ENCODE measurements at regions not wholly inside any gene's neighbourhood (a gene's known extent, or its start where the extent isn't known, plus 50 kb on each side); places are given as distances from the start of the nearest gene placed in this dataset.
A peak's percentile ranks its signal among the peaks of the same experiment; 100 is the strongest.

GRCh38 chr15:34657469-34658127 is 74.1 kb upstream of the GOLGA8B start:
- no peak for TF ChIP-seq GATA2 (IDR thresholded peaks at IDR 0.05; ENCODE audit: low read depth, low read length)

GRCh38 chr15:34656005-34656796 is 72.8 kb upstream of the GOLGA8B start:
- TF ChIP-seq GATA2 (IDR thresholded peaks at IDR 0.05; ENCODE audit: low read depth, low read length) (no peak), GATA3 (IDR thresholded peaks at IDR 0.05; ENCODE audit: low read depth, low read length) (no peak)

GRCh38 chr15:34655326-34655725 is 71.9 kb upstream of the GOLGA8B start:
- TF ChIP-seq GATA2 (IDR thresholded peaks at IDR 0.05; ENCODE audit: low read depth, low read length) (no peak), GATA3 (IDR thresholded peaks at IDR 0.05; ENCODE audit: low read depth, low read length) (no peak)

DNA sequence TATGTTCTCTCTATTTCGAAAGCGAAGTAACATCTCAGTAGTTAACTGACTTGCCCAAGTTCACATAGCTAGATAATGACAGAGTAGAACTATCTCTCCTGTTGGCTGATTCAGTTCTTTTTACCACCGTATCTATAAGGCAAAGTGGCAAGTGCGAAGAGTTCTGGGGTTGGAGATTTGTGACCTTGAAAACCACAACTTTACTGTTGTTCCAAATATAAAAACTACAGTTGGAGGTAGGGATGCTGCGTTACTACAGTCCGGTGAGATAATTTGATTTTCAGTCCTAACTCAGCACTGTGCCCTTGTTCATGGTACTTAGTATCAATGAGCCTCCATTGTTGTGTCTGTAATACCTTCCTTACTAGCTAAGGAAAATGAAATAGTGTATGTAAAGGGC is 71.2 kb upstream of the GOLGA8B start:
- TF ChIP-seq GATA2 (IDR thresholded peaks at IDR 0.05; ENCODE audit: low read depth, low read length): no peak
- TF ChIP-seq GATA3 (IDR thresholded peaks at IDR 0.05; ENCODE audit: low read depth, low read length): no peak

GRCh38 chr15:34653992-34654391 is 70.5 kb upstream of the GOLGA8B start:
- TF ChIP-seq GATA3 (IDR thresholded peaks at IDR 0.05; ENCODE audit: low read depth, low read length) (no peak), GATA2 (IDR thresholded peaks at IDR 0.05; ENCODE audit: low read depth, low read length) (no peak)

GRCh38 chr15:34652726-34653033 is 69.2 kb upstream of the GOLGA8B start:
- TF ChIP-seq GATA3 (IDR thresholded peaks at IDR 0.05; ENCODE audit: low read depth, low read length) (no peak), GATA2 (IDR thresholded peaks at IDR 0.05; ENCODE audit: low read depth, low read length) (no peak)

DNA sequence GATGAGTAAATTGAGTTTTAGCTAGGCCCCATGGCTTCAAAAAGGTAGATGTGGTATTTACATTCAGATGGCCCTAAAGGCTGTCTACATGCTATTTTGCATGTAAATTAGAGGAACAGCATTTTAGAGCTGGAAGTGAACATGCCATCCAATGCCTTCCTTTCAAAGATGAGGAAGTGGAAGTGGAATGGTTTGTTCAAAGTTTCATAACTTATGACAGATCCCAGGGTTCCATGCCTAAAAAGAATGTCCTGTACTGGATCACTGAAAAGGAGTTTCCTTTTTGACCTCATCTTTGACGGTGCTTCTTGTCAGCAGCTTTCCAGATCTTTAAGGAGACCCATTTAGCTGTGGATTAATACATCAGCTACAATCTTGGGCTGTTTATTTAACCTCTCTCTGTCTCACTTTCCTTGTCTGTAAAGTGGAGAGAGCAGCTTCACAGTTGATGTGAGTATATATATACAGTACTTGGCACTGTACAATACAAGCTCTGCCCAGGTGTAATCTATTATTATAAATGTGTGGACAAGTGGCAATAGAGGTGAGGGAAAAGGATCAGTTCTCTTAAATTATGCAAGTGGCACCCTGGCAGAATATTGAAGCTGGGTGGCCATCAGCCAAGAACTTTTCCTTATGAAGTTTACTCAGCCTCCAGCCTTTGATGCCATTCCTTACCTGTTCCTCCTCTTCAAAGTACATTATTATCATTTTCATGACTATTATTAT is 68.7 kb upstream of the GOLGA8B start:
- no peak for TF ChIP-seq GATA3 (IDR thresholded peaks at IDR 0.05; ENCODE audit: low read depth, low read length)
- TF ChIP-seq GATA2 (IDR thresholded peaks at IDR 0.05; ENCODE audit: low read depth, low read length): no peak

GRCh38 chr15:34650177-34650576 is 66.7 kb upstream of the GOLGA8B start:
- TF ChIP-seq GATA3 (IDR thresholded peaks at IDR 0.05; ENCODE audit: low read depth, low read length): no peak
- no peak for TF ChIP-seq GATA2 (IDR thresholded peaks at IDR 0.05; ENCODE audit: low read depth, low read length)

- TF ChIP-seq GATA2 (IDR thresholded peaks at IDR 0.05; ENCODE audit: low read depth, low read length): no peak
- no peak for TF ChIP-seq GATA3 (IDR thresholded peaks at IDR 0.05; ENCODE audit: low read depth, low read length)
These were observed 64.8 kb upstream of the GOLGA8B start for GRCh38 chr15:34648294-34648631.

- no peak for TF ChIP-seq GATA3 (IDR thresholded peaks at IDR 0.05; ENCODE audit: low read depth, low read length)
- TF ChIP-seq GATA2 (IDR thresholded peaks at IDR 0.05; ENCODE audit: low read depth, low read length): no peak
These were observed 64.3 kb upstream of the GOLGA8B start for GRCh38 chr15:34647569-34648293.

- TF ChIP-seq GATA2 (IDR thresholded peaks at IDR 0.05; ENCODE audit: low read depth, low read length) (no peak), GATA3 (IDR thresholded peaks at IDR 0.05; ENCODE audit: low read depth, low read length) (no peak)
These were observed 63.5 kb upstream of the GOLGA8B start for GRCh38 chr15:34646918-34647317.

- TF ChIP-seq GATA3 (IDR thresholded peaks at IDR 0.05; ENCODE audit: low read depth, low read length): no peak
- no peak for TF ChIP-seq GATA2 (IDR thresholded peaks at IDR 0.05; ENCODE audit: low read depth, low read length)
These were observed 61.4 kb upstream of the GOLGA8B start for GRCh38 chr15:34644851-34645250.

DNA sequence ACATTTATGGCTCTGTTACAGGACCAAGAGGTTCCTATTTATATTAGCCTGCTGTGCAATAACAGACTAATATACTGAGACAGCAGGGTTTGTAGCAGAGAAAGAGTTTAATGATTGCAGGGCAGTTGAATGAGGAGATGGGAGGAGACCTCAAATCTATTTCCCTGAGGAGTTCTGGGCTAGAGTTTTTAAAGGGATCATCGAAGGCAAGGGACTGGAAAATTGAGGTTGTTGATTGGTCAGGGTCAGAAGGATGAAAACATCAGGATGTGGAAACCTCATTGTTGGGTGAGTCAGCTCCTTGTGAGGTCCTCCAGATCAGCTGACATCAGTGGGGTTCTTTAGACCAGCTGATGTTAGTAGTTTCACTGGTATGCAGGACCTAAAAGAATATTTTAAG is 60.6 kb upstream of the GOLGA8B start:
- TF ChIP-seq GATA3 (IDR thresholded peaks at IDR 0.05; ENCODE audit: low read depth, low read length) (no peak), GATA2 (IDR thresholded peaks at IDR 0.05; ENCODE audit: low read depth, low read length) (no peak)

DNA sequence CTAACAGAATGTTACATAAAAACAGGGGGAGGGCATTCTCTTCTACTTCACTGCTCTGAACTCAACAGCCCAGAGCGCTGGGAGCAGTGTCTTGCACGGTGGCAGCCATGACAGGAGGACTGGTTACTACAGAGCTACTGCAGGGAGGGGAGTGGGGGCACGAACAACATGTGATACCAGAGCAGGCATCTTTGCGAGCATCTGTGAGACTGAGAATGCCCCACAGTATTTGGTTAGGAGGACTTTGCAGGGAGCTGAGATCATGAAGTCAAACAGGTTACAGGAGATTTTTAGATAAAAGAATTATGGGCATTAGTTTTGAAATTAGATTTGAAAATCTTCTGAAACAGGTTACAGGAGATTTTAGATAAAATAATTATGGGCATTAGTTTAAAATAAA is 58.8 kb upstream of the GOLGA8B start:
- TF ChIP-seq GATA3 (IDR thresholded peaks at IDR 0.05; ENCODE audit: low read depth, low read length) (peak; percentile 91), GATA2 (IDR thresholded peaks at IDR 0.05; ENCODE audit: low read depth, low read length) (peak; percentile 84)
